ENCODE measurements at regions not wholly inside any gene's neighbourhood (a gene's known extent, or its start where the extent isn't known, plus 50 kb on each side); places are given as distances from the start of the nearest gene placed in this dataset.

DNA sequence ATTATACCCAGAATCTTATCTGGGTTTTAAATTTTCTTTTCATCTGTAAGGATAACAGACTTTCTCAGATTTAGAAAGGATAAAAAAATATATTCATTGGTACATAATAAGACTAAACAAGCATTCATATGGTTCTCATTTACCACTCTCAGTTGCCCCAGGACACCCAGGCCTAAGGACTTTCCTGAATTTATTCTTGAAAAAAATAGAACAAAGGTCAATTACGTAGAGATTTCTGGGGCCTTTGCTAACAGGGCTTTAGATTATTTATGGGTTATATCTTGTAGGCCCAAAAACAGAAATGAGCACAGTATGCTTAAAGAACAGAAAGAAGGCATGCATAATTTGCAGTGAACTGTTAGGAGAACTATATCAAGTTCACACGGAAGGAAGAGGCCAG, 269.0 kb upstream of the COL3A1 start:
- Histone ChIP-seq H3K4me3 (ENCODE audit: low read length) (no peak overlapping the region), H3K9me3 (ENCODE audit: control insufficient read depth in 2 of 3, low read length in 3 of 3) (no peaks in the 10 kb centered on the region), H3K27ac (ENCODE audit: low read depth, low read length) (no peak overlapping the region), H3K36me3 (ENCODE audit: control insufficient read depth in 2 of 3, insufficient read depth in 3 of 3, low read length in 3 of 3) (no peaks in the 10 kb centered on the region), H3K4me1 (ENCODE audit: control insufficient read depth in 2 of 2, insufficient read depth in 2 of 2, low read length in 2 of 2) (no peaks in the 10 kb centered on the region), H3K27me3 (ENCODE audit: control insufficient read depth in 2 of 2, insufficient read depth in 2 of 2, low read length in 2 of 2) (no peaks in the 10 kb centered on the region)
- intact Hi-C loops (cut with micrococcal nuclease), result no loop called here
- DNase-seq, result no peak
- ChIA-PET CTCF (no interaction called here), POLR2A (no interaction called here)
- no peaks in the 10 kb centered on the region for H3K36me3 Mint-ChIP-seq
- H3K9me3 Mint-ChIP-seq, result peaks cover 0 to 17% (median 3%) of the 10 kb centered on the region in 11 donors
- no peak for ATAC-seq
- no peak overlapping the region for H3K27ac Mint-ChIP-seq
- H3K4me3 Mint-ChIP-seq, result no peak overlapping the region
- H3K4me1 Mint-ChIP-seq, result no peaks in the 10 kb centered on the region
- H3K27me3 Mint-ChIP-seq, result no peaks in the 10 kb centered on the region

DNA sequence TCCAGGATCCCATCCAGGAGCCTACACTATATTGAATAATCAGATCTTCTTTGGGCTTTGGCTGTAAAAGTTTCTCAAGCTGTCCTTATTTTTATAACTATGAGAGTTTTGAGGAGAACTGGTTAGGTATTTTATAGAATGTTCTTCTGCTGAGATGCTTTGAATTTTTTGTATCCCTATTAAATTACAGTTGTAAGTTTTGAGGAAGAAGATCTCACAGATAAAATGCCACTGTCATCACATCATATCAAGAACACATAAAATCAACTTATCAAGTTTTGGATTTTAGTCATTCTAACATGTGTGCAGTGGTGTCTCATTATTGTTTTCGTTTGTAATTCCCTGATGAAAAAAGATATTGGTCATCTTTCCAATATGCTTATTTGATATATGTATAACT, 260.2 kb upstream of the COL3A1 start:
- intact Hi-C loops (cut with micrococcal nuclease), result no loop called here
- no peaks in the 10 kb centered on the region for H3K4me1 ChIP-seq (ENCODE audit: control insufficient read depth in 2 of 2, insufficient read depth in 2 of 2, low read length in 2 of 2)

DNA sequence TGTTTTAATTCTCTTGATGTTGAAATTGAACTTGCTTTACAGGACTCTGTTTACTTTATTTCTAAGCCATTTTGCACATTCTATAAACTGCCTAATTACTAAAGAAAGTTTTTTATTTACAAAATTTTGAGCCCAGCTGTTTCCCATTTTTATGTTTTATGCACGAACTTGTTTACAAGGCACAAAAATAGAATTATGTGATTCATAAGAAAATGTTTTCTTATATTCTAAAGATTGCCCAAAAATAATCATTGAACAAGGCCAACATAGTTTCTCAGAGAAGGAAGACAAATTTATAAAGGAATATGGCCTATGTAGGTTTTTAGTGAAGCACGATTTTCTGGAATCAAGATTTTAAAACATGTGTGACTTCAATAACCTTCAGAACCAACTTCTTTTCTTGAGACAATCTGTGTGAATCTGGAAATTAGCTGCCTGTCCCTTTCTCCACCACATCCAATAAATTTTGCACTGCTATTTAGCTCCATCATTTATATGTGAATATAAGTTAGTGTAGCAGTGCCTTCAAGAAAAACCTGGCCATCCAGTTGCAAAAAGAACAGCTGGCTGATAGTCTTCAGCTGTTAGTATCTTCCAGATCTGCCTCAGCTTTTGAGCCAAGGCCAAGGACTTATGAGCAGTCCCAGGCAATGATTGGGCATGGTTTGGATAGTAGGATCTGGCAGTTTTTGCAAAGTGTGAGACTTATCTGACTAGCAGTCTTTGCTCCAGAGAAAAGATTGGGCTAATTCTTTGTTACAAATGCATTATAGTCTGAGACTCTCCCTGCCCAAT, 253.2 kb upstream of the COL3A1 start:
- H3K9me3 Mint-ChIP-seq, result peaks cover 0 to 6% (median 0%) of the 10 kb centered on the region in 11 donors
- H3K27ac Mint-ChIP-seq, result no peak overlapping the region
- Histone ChIP-seq H3K27ac (ENCODE audit: low read depth, low read length) (no peak overlapping the region), H3K4me3 (ENCODE audit: low read length) (no peak overlapping the region), H3K4me1 (ENCODE audit: control insufficient read depth in 2 of 2, insufficient read depth in 2 of 2, low read length in 2 of 2) (no peaks in the 10 kb centered on the region), H3K27me3 (ENCODE audit: control insufficient read depth in 2 of 2, insufficient read depth in 2 of 2, low read length in 2 of 2) (no peaks in the 10 kb centered on the region), H3K36me3 (ENCODE audit: control insufficient read depth in 2 of 3, insufficient read depth in 3 of 3, low read length in 3 of 3) (no peaks in the 10 kb centered on the region), H3K9me3 (ENCODE audit: control insufficient read depth in 2 of 3, low read length in 3 of 3) (no peaks in the 10 kb centered on the region)
- ATAC-seq (no peak), DNase-seq (no peak)
- H3K27me3 Mint-ChIP-seq, result no peaks in the 10 kb centered on the region
- intact Hi-C loops (cut with micrococcal nuclease), result no loop called here
- H3K36me3 Mint-ChIP-seq, result no peaks in the 10 kb centered on the region
- CTCF ChIA-PET, result no interaction called here
- H3K4me1 Mint-ChIP-seq, result no peaks in the 10 kb centered on the region
- POLR2A ChIA-PET, result no interaction called here
- no peak overlapping the region for H3K4me3 Mint-ChIP-seq

More for the DNA sequence above, 260.2 kb upstream of the COL3A1 start:
- CTCF ChIA-PET, result no interaction called here
- H3K9me3 ChIP-seq (ENCODE audit: control insufficient read depth in 2 of 3, low read length in 3 of 3), result no peaks in the 10 kb centered on the region
- Mint-ChIP-seq H3K4me3 (no peak overlapping the region), H3K9me3 (peaks cover 0 to 27% (median 6%) of the 10 kb centered on the region in 11 donors), H3K4me1 (no peaks in the 10 kb centered on the region), H3K27ac (no peak overlapping the region), H3K36me3 (no peaks in the 10 kb centered on the region), H3K27me3 (no peaks in the 10 kb centered on the region)
- H3K36me3 ChIP-seq (ENCODE audit: control insufficient read depth in 2 of 3, insufficient read depth in 3 of 3, low read length in 3 of 3), result no peaks in the 10 kb centered on the region
- DNase-seq (no peak), ATAC-seq (no peak)
- no peak overlapping the region for H3K27ac ChIP-seq (ENCODE audit: low read depth, low read length)
- no peak overlapping the region for H3K4me3 ChIP-seq (ENCODE audit: low read length)
- H3K27me3 ChIP-seq (ENCODE audit: control insufficient read depth in 2 of 2, insufficient read depth in 2 of 2, low read length in 2 of 2), result no peaks in the 10 kb centered on the region
- POLR2A ChIA-PET, result no interaction called here

DNA sequence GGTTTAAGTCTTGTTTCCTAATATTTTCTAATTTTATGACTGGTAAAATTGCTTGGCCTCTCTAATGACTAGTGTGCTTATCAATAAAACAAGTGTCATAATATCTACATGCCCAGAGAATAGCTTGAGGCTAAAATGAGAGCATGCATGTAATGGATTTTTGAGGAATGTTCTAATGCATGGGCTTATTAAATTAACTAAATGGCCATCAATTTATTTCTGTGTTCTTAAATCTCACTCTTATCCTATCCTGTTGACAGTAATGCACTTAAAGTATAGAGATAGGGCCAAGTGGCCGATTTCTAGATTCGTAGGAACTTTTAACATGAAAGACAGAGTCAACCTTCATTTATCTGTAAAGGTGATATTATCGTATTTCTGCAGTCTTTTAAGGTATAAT, 252.4 kb upstream of the COL3A1 start:
- Histone ChIP-seq H3K27ac (ENCODE audit: low read depth, low read length) (no peak overlapping the region), H3K9me3 (ENCODE audit: control insufficient read depth in 2 of 3, low read length in 3 of 3) (no peaks in the 10 kb centered on the region), H3K27me3 (ENCODE audit: control insufficient read depth in 2 of 2, insufficient read depth in 2 of 2, low read length in 2 of 2) (no peaks in the 10 kb centered on the region), H3K4me3 (ENCODE audit: low read length) (no peak overlapping the region), H3K4me1 (ENCODE audit: control insufficient read depth in 2 of 2, insufficient read depth in 2 of 2, low read length in 2 of 2) (no peaks in the 10 kb centered on the region), H3K36me3 (ENCODE audit: control insufficient read depth in 2 of 3, insufficient read depth in 3 of 3, low read length in 3 of 3) (no peaks in the 10 kb centered on the region)
- ATAC-seq, result no peak
- Mint-ChIP-seq H3K4me3 (no peak overlapping the region), H3K4me1 (no peaks in the 10 kb centered on the region), H3K9me3 (peaks cover 0 to 5% (median 0%) of the 10 kb centered on the region in 11 donors), H3K27me3 (no peaks in the 10 kb centered on the region), H3K27ac (no peak overlapping the region), H3K36me3 (no peaks in the 10 kb centered on the region)
- ChIA-PET CTCF (no interaction called here), POLR2A (no interaction called here)
- DNase-seq, result no peak
- intact Hi-C loops (cut with micrococcal nuclease), result no loop called here

- Mint-ChIP-seq H3K36me3 (no peaks in the 10 kb centered on the region), H3K9me3 (no peaks in the 10 kb centered on the region), H3K27ac (no peak overlapping the region), H3K4me1 (no peaks in the 10 kb centered on the region), H3K4me3 (no peak overlapping the region), H3K27me3 (no peaks in the 10 kb centered on the region)
- CTCF ChIA-PET, result no interaction called here
- POLR2A ChIA-PET, result no interaction called here
- Histone ChIP-seq H3K27me3 (ENCODE audit: control insufficient read depth in 2 of 2, insufficient read depth in 2 of 2, low read length in 2 of 2) (no peaks in the 10 kb centered on the region), H3K4me1 (ENCODE audit: control insufficient read depth in 2 of 2, insufficient read depth in 2 of 2, low read length in 2 of 2) (no peaks in the 10 kb centered on the region), H3K9me3 (ENCODE audit: control insufficient read depth in 2 of 3, low read length in 3 of 3) (no peaks in the 10 kb centered on the region), H3K27ac (ENCODE audit: low read depth, low read length) (no peak overlapping the region), H3K36me3 (ENCODE audit: control insufficient read depth in 2 of 3, insufficient read depth in 3 of 3, low read length in 3 of 3) (no peaks in the 10 kb centered on the region), H3K4me3 (ENCODE audit: low read length) (no peak overlapping the region)
- no peak for ATAC-seq
- intact Hi-C loops (cut with micrococcal nuclease), result no loop called here
- DNase-seq, result no peak
These were observed 248.3 kb upstream of the COL3A1 start for GRCh38 chr2:188725746-188726360.

DNA sequence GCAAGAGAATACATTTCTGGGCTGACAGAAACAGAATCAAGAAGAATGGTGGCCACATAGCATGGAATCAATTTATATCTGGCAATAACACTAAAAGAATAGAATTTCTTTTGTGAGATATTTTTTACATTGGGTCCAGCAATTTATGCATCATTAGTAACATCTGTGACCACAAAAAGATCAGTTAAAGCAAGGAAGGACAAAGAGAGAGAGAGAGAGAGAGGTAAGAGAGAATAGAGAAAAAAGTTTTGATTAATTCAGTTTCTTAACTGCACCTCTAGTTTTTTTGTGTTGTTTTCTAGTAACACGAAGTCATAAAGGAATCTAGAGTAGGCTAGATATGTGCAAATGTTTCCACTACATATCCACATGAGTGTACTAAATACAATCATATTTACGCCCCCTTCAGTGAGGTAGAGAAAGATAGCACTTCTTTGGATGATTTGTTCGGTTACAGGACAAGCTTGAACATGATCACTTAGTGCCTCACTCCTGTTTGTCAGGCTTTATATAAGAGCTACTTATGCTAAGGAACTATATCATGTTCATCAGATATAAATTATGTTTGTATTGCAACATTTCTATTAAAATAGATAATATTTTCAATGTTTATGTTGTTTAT, 247.4 kb upstream of the COL3A1 start:
- peaks cover 0 to 2% (median 0%) of the 10 kb centered on the region in 11 donors for H3K9me3 Mint-ChIP-seq
- no peak overlapping the region for H3K4me3 Mint-ChIP-seq
- H3K27me3 Mint-ChIP-seq, result no peaks in the 10 kb centered on the region
- CTCF ChIA-PET, result no interaction called here
- Histone ChIP-seq H3K9me3 (ENCODE audit: control insufficient read depth in 2 of 3, low read length in 3 of 3) (no peaks in the 10 kb centered on the region), H3K4me1 (ENCODE audit: control insufficient read depth in 2 of 2, insufficient read depth in 2 of 2, low read length in 2 of 2) (no peaks in the 10 kb centered on the region), H3K4me3 (ENCODE audit: low read length) (no peak overlapping the region), H3K36me3 (ENCODE audit: control insufficient read depth in 2 of 3, insufficient read depth in 3 of 3, low read length in 3 of 3) (no peaks in the 10 kb centered on the region), H3K27me3 (ENCODE audit: control insufficient read depth in 2 of 2, insufficient read depth in 2 of 2, low read length in 2 of 2) (no peaks in the 10 kb centered on the region), H3K27ac (ENCODE audit: low read depth, low read length) (no peak overlapping the region)
- POLR2A ChIA-PET, result no interaction called here
- H3K36me3 Mint-ChIP-seq, result no peaks in the 10 kb centered on the region
- no peak for ATAC-seq
- no peak overlapping the region for H3K27ac Mint-ChIP-seq
- H3K4me1 Mint-ChIP-seq, result no peaks in the 10 kb centered on the region
- intact Hi-C loops (cut with micrococcal nuclease), result no loop called here
- no peak for DNase-seq

DNA sequence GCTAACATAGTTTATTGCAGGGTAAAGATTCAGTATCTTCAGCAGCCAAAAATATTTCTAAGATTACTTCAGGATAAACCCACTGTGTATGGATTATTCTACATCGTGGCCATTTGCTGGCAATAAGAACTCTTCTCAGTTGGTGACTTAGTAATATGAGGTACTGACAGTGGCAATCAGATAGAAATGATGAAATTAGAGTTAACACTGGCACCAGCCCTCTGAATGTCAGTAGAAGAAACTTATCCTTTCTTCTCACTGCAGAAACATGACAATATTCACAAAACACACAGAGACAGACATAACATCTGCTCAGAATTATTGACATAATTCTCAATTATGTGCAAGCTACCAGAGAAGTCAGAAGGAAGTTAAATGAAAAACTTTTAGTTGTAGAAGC, 246.3 kb upstream of the COL3A1 start:
- no peaks in the 10 kb centered on the region for H3K27me3 Mint-ChIP-seq
- H3K27ac Mint-ChIP-seq, result no peak overlapping the region
- H3K9me3 ChIP-seq (ENCODE audit: control insufficient read depth in 2 of 3, low read length in 3 of 3), result no peaks in the 10 kb centered on the region
- ChIA-PET CTCF (no interaction called here), POLR2A (no interaction called here)
- no peaks in the 10 kb centered on the region for H3K4me1 Mint-ChIP-seq
- H3K4me3 ChIP-seq (ENCODE audit: low read length), result no peak overlapping the region
- no peaks in the 10 kb centered on the region for H3K36me3 ChIP-seq (ENCODE audit: control insufficient read depth in 2 of 3, insufficient read depth in 3 of 3, low read length in 3 of 3)
- H3K4me3 Mint-ChIP-seq, result no peak overlapping the region
- intact Hi-C loops (cut with micrococcal nuclease), result no loop called here
- peaks cover 0 to 2% (median 0%) of the 10 kb centered on the region in 11 donors for H3K9me3 Mint-ChIP-seq
- H3K27ac ChIP-seq (ENCODE audit: low read depth, low read length), result no peak overlapping the region
- no peak for DNase-seq
- no peaks in the 10 kb centered on the region for H3K27me3 ChIP-seq (ENCODE audit: control insufficient read depth in 2 of 2, insufficient read depth in 2 of 2, low read length in 2 of 2)
- ATAC-seq, result no peak
- H3K4me1 ChIP-seq (ENCODE audit: control insufficient read depth in 2 of 2, insufficient read depth in 2 of 2, low read length in 2 of 2), result no peaks in the 10 kb centered on the region
- no peaks in the 10 kb centered on the region for H3K36me3 Mint-ChIP-seq

Measured in naive thymus-derived CD4-positive, alpha-beta T cell (primary cell).